HG03460 (cell line): ENCODE measurements at regions not wholly inside any gene's neighbourhood (a gene's known extent, or its start where the extent isn't known, plus 50 kb on each side); places are given as distances from the start of the nearest gene placed in this dataset.

Experiments used
- ATAC-seq: cut with Tn5 transposase; IDR thresholded peaks from one replicate; pipeline ENCODE4 v1.9.1; 2021; ENCODE audit not compliant: unreplicated experiment

DNA sequence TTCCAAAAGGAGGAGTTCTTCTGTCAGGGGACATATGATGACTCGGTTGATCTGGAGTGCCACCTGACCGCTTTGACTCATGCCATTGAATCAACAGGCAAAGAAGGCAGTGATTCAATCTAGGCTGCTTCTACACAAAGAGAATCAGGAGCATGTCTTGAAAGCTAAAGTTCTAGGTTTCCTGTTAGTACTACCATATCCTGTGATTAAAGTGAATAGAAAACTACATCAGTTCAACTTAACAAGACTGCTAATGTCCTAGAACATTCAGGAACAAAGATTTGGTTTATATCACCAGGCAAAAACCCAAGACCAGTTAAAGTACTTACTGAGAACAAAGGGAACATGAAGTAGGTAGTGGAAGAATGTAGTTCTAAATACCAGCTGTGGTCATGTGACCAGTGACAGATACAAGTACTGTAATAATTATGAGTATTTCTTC, 216.8 kb upstream of the SGK1 start:
- no peak for ATAC-seq

DNA sequence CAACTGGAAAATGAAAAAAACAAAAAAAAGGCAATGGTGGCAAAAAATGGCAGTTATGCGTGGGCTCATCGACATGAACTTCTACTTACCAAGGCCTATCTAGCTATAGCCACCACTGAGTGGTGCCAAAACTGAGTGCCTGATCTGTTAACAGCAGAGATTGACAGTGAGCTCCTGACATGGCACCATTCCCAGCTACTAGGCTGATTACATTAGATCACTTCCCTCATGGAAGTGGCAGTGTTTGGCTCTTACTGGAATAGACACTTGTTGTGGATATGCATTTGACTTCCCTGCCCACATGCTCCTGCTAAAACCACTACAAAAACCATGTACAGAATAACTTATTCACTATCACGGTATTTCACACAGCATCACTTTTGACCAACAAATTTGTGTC, 216.1 kb upstream of the SGK1 start:
- no peak for ATAC-seq

DNA sequence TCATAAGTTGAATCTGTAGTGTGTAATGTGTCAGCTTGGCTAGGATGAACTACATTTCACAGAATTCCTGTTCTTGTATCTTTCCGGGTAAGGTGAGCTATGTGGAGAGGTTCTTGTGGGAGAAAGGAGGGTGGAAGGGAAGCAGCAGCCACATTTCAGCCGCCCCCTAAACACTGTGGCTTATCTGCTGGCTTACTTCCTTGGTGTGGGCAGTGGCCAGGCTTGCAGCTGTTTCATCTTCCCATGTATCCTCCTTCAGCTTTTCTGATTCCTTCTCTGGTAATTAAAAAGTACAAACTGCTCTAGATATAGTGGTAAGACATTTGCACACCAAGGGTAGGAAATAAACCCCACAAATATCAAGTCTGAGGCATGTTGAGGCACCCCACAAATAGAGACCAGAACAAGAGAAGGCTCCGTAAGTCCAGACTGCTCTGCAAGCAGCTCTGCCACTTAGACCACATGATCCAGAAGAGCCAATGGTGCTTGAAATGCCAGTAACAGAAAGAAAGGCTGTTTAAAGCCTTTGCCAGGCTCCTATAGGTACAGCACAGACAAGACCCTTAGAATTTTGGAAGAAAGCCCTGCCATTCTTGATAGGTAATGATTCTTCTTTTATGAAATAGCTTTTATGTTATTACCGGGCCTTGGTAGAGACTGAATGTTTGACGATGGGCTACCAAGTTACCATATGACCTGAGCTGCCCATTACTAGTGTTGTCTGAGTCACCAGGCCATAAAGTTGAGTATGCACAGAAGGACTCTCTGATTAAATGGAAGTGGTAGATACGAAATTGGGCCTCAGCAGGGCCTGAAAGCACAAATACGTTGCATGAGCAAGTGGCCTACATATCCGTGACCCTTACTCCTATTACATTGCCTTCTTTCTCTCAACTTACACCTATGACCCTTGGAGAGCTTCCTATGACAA, 215.0 kb upstream of the SGK1 start:
- ATAC-seq, result no peak

DNA sequence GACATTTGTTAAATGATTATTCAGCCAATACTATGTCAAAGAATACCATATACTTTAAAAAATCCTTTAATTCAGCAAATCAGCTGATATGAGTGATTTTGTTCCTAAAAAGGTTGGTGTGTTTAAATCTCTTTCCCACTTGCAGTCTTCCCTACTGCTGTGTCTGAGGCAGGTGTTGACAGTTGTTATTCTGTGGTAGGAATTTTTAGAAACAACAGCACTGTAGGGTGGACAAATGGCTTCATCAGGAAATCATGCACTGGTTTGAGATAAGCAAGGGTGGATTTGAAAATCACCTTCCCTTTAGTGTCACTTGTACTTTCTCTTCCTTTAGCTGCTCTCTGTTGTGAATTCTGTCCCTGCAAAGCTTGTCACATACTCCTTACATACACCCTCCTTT, 213.7 kb upstream of the SGK1 start:
- ATAC-seq, result no peak

DNA sequence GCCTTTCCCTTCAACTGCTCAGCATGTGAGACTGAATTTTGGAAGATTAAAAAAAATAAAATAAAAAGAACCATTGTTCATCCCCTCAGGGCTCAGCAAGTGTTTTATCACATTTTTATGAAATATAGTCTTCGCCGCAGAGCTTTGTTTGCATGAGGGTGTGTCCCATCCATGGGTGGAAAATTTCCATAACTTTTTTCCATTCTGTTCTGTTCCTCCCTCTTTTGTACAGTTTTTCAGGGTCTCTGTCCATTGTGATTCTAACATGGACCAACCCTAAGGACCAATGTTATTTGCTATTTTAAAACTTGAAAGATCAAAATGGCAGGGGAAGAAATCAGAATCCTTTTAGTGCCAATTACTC, 213.3 kb upstream of the SGK1 start:
- ATAC-seq, result no peak

- ATAC-seq, result no peak
Observed at GRCh38 chr6:134529921-134530320, 212.0 kb upstream of the SGK1 start.

- ATAC-seq, result no peak
Observed at GRCh38 chr6:134529305-134529704, 211.4 kb upstream of the SGK1 start.

GRCh38 chr6:134527108-134527787, 209.3 kb upstream of the SGK1 start:
- ATAC-seq, result no peak

- no peak for ATAC-seq
Observed at GRCh38 chr6:134525190-134525868, 207.4 kb upstream of the SGK1 start.

DNA sequence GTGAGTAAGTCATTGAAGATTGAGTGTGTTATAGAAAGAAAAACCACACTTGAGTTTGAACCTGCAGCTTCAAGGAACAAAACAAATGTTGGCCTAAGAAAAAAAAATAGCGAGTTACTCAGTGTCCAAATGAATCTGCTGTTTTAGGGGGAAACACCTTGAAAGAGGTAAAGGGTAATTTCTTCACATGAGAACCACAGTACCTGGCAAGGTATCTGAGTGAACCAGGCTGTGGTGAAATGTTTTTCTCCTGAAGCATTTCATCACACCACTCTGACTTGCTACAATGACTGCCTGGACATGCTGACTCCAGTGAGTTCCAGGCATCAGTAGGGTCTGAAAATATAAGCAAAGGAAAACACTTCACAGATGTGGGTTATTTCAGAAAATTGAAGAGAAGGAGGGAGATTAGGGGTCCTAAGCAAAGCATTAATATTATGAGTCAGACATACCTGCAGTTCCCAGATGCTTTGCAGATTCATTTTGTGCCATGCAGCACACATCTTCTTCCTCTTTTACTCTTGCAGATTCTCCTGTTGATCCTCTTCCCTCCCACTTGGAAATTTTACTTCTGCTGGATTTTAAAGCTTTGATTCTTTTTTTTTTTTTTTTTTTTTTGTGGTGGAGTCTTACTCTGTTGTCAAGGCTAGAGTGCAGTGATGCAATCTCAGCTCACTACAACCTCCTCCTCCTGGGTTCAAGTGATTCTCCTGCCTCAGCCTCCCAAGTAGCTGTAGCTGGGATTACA, 206.2 kb upstream of the SGK1 start:
- no peak for ATAC-seq

- no peak for ATAC-seq
Observed at GRCh38 chr6:134523051-134523450, 205.1 kb upstream of the SGK1 start.

GRCh38 chr6:134521116-134521501, 203.2 kb upstream of the SGK1 start:
- ATAC-seq, result no peak

DNA sequence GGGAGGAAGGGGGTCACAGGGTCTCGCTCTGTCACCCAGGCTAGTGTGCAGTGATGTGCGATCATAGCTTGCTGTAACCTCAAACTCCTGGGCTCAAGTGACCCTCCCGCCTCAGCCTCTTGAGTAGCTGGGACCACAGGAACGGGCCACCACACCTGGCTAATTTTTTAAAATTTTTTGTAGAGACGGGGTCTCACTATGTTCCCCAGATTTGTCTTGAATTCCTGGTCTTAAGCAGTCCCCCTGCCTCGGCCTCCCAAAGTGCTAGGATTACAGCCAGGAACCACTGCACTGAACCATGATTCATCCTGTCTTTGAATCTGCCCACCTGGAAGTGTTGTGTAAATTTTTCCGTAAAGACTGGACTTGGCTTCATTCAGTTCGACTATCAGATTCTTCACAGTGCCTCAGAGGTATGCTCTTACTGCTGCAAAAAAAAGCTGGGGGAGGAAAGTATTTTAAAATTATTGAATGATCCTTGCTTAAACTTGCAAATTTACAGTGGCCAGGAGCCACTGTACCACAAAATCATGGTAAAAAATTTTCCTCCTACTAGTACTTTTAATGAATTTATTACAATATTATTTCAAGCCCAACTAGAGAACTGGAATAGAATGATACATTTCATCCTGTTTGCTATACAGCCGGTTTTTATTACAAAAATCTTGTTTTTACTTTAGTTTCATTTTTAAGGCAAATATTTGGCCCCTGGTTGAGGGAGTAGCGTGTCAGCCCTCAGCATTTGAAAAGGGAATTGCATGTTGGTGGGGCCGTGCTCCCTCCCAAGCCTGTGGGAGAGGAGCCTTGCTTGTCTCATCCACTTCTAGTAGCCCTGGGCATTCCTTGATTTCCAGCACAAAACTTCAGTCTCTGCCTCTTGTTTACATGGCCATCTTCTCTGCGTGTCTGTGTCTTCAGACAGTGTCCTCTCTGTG, 202.5 kb upstream of the SGK1 start:
- ATAC-seq, result no peak

- no peak for ATAC-seq
Observed at GRCh38 chr6:134519465-134519864, 201.6 kb upstream of the SGK1 start.

GRCh38 chr6:134517868-134518267, 200.0 kb upstream of the SGK1 start:
- no peak for ATAC-seq

DNA sequence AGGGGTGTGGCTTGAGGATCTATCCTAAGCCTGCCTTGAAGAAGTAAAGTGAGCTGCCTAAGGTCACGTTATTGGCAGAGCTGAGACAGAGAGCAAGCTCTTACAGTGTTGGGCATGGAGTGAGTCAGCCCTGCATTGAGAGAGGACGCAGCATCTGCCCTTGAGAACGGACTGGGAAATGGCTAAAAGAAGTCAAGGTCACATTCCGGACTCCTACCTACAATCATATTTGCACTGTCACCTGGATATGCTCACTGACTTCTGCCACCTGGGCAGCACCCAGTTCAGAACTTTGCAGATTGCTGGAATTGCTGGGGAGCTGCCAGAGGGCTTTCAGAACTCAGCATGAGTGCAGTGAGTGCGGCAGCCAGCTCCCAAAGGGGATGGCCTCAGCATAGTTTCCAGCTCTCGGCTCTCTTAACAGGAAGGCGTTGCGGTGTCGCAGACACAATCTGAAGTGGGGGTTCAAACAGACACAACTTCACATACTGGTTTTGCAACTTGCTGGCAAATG, 199.3 kb upstream of the SGK1 start:
- ATAC-seq, result no peak

DNA sequence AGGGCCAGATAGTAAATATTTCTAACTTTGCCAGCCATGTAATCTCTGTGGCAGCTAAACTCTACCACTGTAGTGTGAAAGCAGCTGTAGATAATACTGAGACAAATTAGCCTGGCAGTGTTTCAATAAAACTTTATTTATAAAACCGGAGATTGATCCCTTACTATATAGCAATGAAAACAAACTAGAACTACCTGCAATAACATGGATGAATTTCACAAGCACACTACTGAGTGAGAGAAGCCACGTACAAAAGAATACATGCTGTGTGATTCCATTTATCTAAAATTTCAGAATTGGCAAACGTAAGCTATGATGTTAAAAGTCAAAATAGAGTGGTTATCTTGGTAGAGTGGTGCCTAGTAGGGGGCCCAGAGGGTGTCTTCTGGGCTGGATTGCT, 198.7 kb upstream of the SGK1 start:
- no peak for ATAC-seq

- ATAC-seq, result no peak
Observed at GRCh38 chr6:134515986-134516385, 198.1 kb upstream of the SGK1 start.

DNA sequence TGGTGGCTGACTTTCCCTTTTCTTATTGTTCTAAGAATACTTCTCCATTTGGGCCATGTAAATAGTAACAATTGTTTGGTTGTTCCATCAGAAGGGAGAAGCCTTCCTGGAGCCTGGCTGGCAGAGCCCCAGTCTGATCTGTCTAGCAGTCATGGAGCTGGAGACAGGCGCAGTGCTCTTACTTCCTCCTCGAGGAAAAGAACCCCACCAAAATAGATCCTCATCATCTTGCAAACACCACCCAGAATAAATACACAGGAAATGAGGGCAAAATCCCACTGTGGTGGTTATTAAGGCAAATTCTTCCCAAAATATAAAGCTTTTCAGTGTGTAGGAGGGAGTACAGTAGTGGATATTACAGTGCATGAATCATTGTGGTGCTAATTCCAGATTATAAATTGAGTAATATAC, 195.1 kb upstream of the SGK1 start:
- no peak for ATAC-seq
